K562 (cell line): ENCODE measurements at regions not wholly inside any gene's neighbourhood (a gene's known extent, or its start where the extent isn't known, plus 50 kb on each side); places are given as distances from the start of the nearest gene placed in this dataset.
A peak's percentile ranks its signal among the peaks of the same experiment; 100 is the strongest.

Source experiments
- ATAC-seq: fragments of 200-7000 bp; cut with Tn5 transposase; 3 replicates; pipeline ENCODE4 v1.9.1; 2020; ENCODE audit warnings: moderate library complexity
- BruUV-seq: library from RNA; stranded (reverse); fragments of 400-500 nt; replicated peaks from 2 replicates; lab custom pipeline; 2021; lab: Mats Ljungman, UMichigan
- CTCF ChIA-PET: fragments of 300-600 bp; formaldehyde crosslinking; extraction: SDS; loops from one replicate; lab custom pipeline; 2021; ENCODE audit warnings: low intra/inter-chr PET ratio; lab: Yijun Ruan, JAX
- POLR2A ChIA-PET: fragments of 300-600, 350-650 bp; sonication (Branson Sonifier 250); formaldehyde crosslinking; extraction: SDS; loops from one replicate; lab custom pipeline; 2021; ENCODE audit warnings: antibody characterized with exemption, inconsistent platforms; lab: Yijun Ruan, JAX
- DNase-seq, 4 experiments: peaks; one replicate each; pipeline versions ENCODE4 v3.0.0 to v3.0.0-alpha.2; 2011 to 2018; ENCODE audit warnings: low spot score in 3 of 4, mixed read lengths in 3 of 4; ENCODE audit errors: extremely low read depth in 1 of 4
- FAIRE-seq: peaks from 2 replicates; lab custom pipeline; 2011; peaks lifted over from hg19 to GRCh38; lab: Jason Lieb, UNC
- H2AFZ ChIP-seq: 2 replicates; pipeline ENCODE4 v1.6.0; 2011; ENCODE audit warnings: low read depth, low read length, control low read depth, inconsistent platforms
- H3K27ac ChIP-seq: fragments of 200-600 bp; 3 replicates; pipeline ENCODE4 v1.8.0; 2011; ENCODE audit warnings: low read depth, mild to moderate bottlenecking, control low read depth, inconsistent platforms, low read length, moderate library complexity, mixed read lengths; ENCODE audit errors: extremely low read depth
- H3K27me3 ChIP-seq, 2 experiments: fragments of 300-600 bp in 1 of 2; 2 replicates in 1 of 2; 3 replicates in 1 of 2; pipeline versions ENCODE4 v1.6.0 to v1.8.0; 2011; ENCODE audit warnings: inconsistent platforms in 2 of 2, low read length in 2 of 2, mild to moderate bottlenecking in 1 of 2, mixed read lengths in 1 of 2, moderate library complexity in 1 of 2; ENCODE audit not compliant: control insufficient read depth in 2 of 2, insufficient read depth in 2 of 2
- H3K36me3 ChIP-seq: fragments of 300-600 bp; 3 replicates; pipeline ENCODE4 v1.8.0; 2011; ENCODE audit warnings: mild to moderate bottlenecking, low read length, inconsistent platforms; ENCODE audit not compliant: control insufficient read depth, insufficient read depth
- H3K4me1 ChIP-seq, 2 experiments: fragments of 200-600 bp in 1 of 2; replicated peaks in 1 of 2; 2 replicates in 1 of 2; 3 replicates in 1 of 2; pipeline versions ENCODE4 v1.5.1 to v1.8.0; 2011; ENCODE audit warnings: inconsistent platforms in 2 of 2, low read length in 2 of 2, mild to moderate bottlenecking in 1 of 2, mixed read lengths in 1 of 2, moderate library complexity in 1 of 2; ENCODE audit not compliant: control insufficient read depth in 2 of 2, insufficient read depth in 2 of 2
- H3K4me2 ChIP-seq: 2 replicates; pipeline ENCODE4 v1.6.1; 2011; ENCODE audit warnings: low read length, control low read depth, inconsistent platforms, mixed read lengths; ENCODE audit not compliant: insufficient read depth
- H3K4me3 ChIP-seq: fragments of 200-600 bp; sonication (generic), shearing (Covaris generic); 2 replicates; pipeline ENCODE4 v1.5.1; 2016; ENCODE audit warnings: control low read depth, inconsistent platforms
- H3K79me2 ChIP-seq: fragments of 200-600 bp; 3 replicates; pipeline ENCODE4 v1.8.0; 2011; ENCODE audit warnings: low read length, inconsistent platforms; ENCODE audit not compliant: control insufficient read depth, insufficient read depth
- H3K9ac ChIP-seq, 2 experiments: 2 replicates each; pipeline versions ENCODE4 v1.6.0 to v1.6.1; 2011; ENCODE audit warnings: low read depth in 2 of 2, low read length in 2 of 2, control low read depth in 1 of 2, inconsistent platforms in 1 of 2, mild to moderate bottlenecking in 1 of 2, mixed read lengths in 1 of 2; ENCODE audit not compliant: insufficient read depth in 1 of 2
- H3K9me1 ChIP-seq: one replicate; pipeline ENCODE4 v1.6.0; 2011; ENCODE audit warnings: inconsistent platforms, mild to moderate bottlenecking, low read length, moderate library complexity; ENCODE audit not compliant: control insufficient read depth, insufficient read depth
- H3K9me3 ChIP-seq: replicated peaks from 2 replicates; pipeline ENCODE4 v1.5.1; 2011; ENCODE audit warnings: low read depth, low read length, inconsistent platforms; ENCODE audit not compliant: control insufficient read depth, insufficient read depth
- H4K20me1 ChIP-seq: replicated peaks from 2 replicates; pipeline ENCODE4 v1.6.1; 2011; ENCODE audit warnings: low read length, inconsistent platforms, mixed read lengths; ENCODE audit not compliant: control insufficient read depth, insufficient read depth
- C11orf30 ChIP-seq: fragments of 450-650 bp; IDR thresholded peaks from 2 replicates; pipeline ENCODE4 v1.6.1; 2016; ENCODE audit warnings: low read depth, mild to moderate bottlenecking
- MAFF ChIP-seq: IDR thresholded peaks from 2 replicates; pipeline ENCODE4 v1.6.1; 2012; ENCODE audit warnings: low read length, improper control_type of control experiment
- MAFG ChIP-seq: fragments of 450-650 bp; conservative IDR thresholded peaks from 2 replicates; pipeline ENCODE4 v1.6.1; 2016; ENCODE audit warnings: missing genetic modification characterization, missing compliant biosample characterization
- MAFK ChIP-seq: IDR thresholded peaks from 2 replicates; pipeline ENCODE4 v1.6.1; 2011; ENCODE audit warnings: low read length, improper control_type of control experiment
- ZNF316 ChIP-seq: fragments of 450-650 bp; IDR thresholded peaks from 2 replicates; pipeline ENCODE4 v1.6.1; 2016
- WGBS: fragments of 100-300 bp; shearing (Covaris generic); methylation state at CpG from one replicate; pipeline ENCODE4 v1.1.6; 2016; ENCODE audit warnings: low coverage, mixed read lengths; ENCODE audit not compliant: insufficient coverage; ENCODE audit errors: missing lambda C conversion rate; 5-methylcytosine and 5-hydroxymethylcytosine counted together
- in situ Hi-C: fragments of 300-500 bp; cut with MboI; formaldehyde crosslinking; loops from 4 replicates; pipeline ENCODE4 v1.15.0; 2018; ENCODE audit warnings: inconsistent platforms, mixed read lengths
- intact Hi-C: fragments of 100-400 bp; cut with micrococcal nuclease; formaldehyde crosslinking; loops from 2 replicates; pipeline ENCODE4 v1.14.2; 2022
- TF ChIP-seq, protein P1 (sequence below), 3 experiments: IDR thresholded peaks in 2 of 3; conservative IDR thresholded peaks in 1 of 3; 2 replicates each; pipeline ENCODE4 v1.5.1; 2011 to 2012; ENCODE audit warnings: low read length in 3 of 3, mild to moderate bottlenecking in 3 of 3, control low read depth in 2 of 3, improper control_type of control experiment in 1 of 3, inconsistent platforms in 1 of 3, low read depth in 1 of 3, mixed read lengths in 1 of 3, moderate library complexity in 1 of 3; ENCODE audit not compliant: insufficient read depth in 2 of 3

DNA sequence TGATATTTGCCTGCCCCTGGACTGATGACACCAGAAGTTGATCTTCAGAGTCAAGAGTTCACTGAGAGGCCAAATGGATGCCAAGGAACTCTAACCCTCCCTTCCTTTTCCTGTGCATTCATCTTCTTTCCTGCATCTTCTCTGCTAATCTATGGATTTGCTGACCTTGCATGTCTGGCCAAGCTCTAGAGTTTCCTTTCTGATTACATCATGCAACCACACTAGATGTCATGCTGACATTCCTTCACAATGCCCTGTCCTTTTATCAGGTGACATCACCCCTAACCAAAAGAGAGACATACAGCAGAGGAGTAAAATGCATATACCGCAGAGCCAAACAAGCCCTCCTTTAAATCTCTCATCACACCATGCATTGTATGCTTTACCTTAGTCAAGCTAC, 487.6 kb downstream of the TFAP2A start:
- no TSS peak for BruUV-seq
- ATAC-seq (no peak), DNase-seq (no peak), FAIRE-seq (no peak)
- Histone ChIP-seq H3K27me3 (no peaks in the 10 kb centered on the region), H3K9me3 (0 out of 2 replicates have a peak, but pooled peaks cover 1% of the 10 kb centered on the region), H3K9ac (no peak overlapping the region), H4K20me1 (no peaks in the 10 kb centered on the region), H2AFZ (no peak overlapping the region), H3K27ac (no peak overlapping the region), H3K4me2 (no peak overlapping the region), H3K36me3 (no peaks in the 10 kb centered on the region), H3K4me1 (no peaks in the 10 kb centered on the region), H3K79me2 (no peaks in the 10 kb centered on the region), H3K4me3 (no peak overlapping the region), H3K9me1 (no peaks in the 10 kb centered on the region)
- ChIA-PET POLR2A (no interaction called here), CTCF (no interaction called here)
- intact Hi-C loops = no loop called here
- in situ Hi-C loops = no loop called here
- TF ChIP-seq ZNF316 = peak; percentile 59
- peak; percentile 47; the same call in 1 of the 2 replicates for TF ChIP-seq C11orf30
- peak; percentile 62 for TF ChIP-seq MAFK
- TF ChIP-seq, protein P1, sequence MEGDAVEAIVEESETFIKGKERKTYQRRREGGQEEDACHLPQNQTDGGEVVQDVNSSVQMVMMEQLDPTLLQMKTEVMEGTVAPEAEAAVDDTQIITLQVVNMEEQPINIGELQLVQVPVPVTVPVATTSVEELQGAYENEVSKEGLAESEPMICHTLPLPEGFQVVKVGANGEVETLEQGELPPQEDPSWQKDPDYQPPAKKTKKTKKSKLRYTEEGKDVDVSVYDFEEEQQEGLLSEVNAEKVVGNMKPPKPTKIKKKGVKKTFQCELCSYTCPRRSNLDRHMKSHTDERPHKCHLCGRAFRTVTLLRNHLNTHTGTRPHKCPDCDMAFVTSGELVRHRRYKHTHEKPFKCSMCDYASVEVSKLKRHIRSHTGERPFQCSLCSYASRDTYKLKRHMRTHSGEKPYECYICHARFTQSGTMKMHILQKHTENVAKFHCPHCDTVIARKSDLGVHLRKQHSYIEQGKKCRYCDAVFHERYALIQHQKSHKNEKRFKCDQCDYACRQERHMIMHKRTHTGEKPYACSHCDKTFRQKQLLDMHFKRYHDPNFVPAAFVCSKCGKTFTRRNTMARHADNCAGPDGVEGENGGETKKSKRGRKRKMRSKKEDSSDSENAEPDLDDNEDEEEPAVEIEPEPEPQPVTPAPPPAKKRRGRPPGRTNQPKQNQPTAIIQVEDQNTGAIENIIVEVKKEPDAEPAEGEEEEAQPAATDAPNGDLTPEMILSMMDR (IDR thresholded peaks at IDR 0.05 in 2 of 3, conservative IDR thresholded peaks at IDR 0.05 in 1 of 3; ENCODE audit: insufficient read depth in 2 of 3, low read depth in 1 of 3, low read length in 3 of 3) = no peak
- peak; percentile 50; the same call in 1 of the 2 replicates for TF ChIP-seq MAFF
- peak; percentile 32; the same call in 1 of the 2 replicates for TF ChIP-seq MAFG (tag)
- WGBS = 0% methylated on average over 1 of the region's 1 CpG
